K562 (cell line): ENCODE measurements at regions not wholly inside any gene's neighbourhood (a gene's known extent, or its start where the extent isn't known, plus 50 kb on each side); places are given as distances from the start of the nearest gene placed in this dataset.

ENCODE experiments used
- ATAC-seq: fragments of 200-7000 bp; cut with Tn5 transposase; 3 replicates; pipeline ENCODE4 v1.9.1; 2020; ENCODE audit warnings: moderate library complexity
- BruUV-seq: library from RNA; stranded (reverse); fragments of 400-500 nt; replicated peaks from 2 replicates; lab custom pipeline; 2021; lab: Mats Ljungman, UMichigan
- CTCF ChIA-PET: fragments of 300-600 bp; formaldehyde crosslinking; extraction: SDS; loops from one replicate; lab custom pipeline; 2021; ENCODE audit warnings: low intra/inter-chr PET ratio; lab: Yijun Ruan, JAX
- POLR2A ChIA-PET: fragments of 300-600, 350-650 bp; sonication (Branson Sonifier 250); formaldehyde crosslinking; extraction: SDS; loops from one replicate; lab custom pipeline; 2021; ENCODE audit warnings: antibody characterized with exemption, inconsistent platforms; lab: Yijun Ruan, JAX
- DNase-seq, 4 experiments: peaks; one replicate each; pipeline versions ENCODE4 v3.0.0 to v3.0.0-alpha.2; 2011 to 2018; ENCODE audit warnings: low spot score in 3 of 4, mixed read lengths in 3 of 4; ENCODE audit errors: extremely low read depth in 1 of 4
- FAIRE-seq: peaks from 2 replicates; lab custom pipeline; 2011; peaks lifted over from hg19 to GRCh38; lab: Jason Lieb, UNC
- H2AFZ ChIP-seq: 2 replicates; pipeline ENCODE4 v1.6.0; 2011; ENCODE audit warnings: low read depth, low read length, control low read depth, inconsistent platforms
- H3K27ac ChIP-seq: fragments of 200-600 bp; 3 replicates; pipeline ENCODE4 v1.8.0; 2011; ENCODE audit warnings: low read depth, mild to moderate bottlenecking, control low read depth, inconsistent platforms, low read length, moderate library complexity, mixed read lengths; ENCODE audit errors: extremely low read depth
- H3K27me3 ChIP-seq, 2 experiments: fragments of 300-600 bp in 1 of 2; 2 replicates in 1 of 2; 3 replicates in 1 of 2; pipeline versions ENCODE4 v1.6.0 to v1.8.0; 2011; ENCODE audit warnings: inconsistent platforms in 2 of 2, low read length in 2 of 2, mild to moderate bottlenecking in 1 of 2, mixed read lengths in 1 of 2, moderate library complexity in 1 of 2; ENCODE audit not compliant: control insufficient read depth in 2 of 2, insufficient read depth in 2 of 2
- H3K36me3 ChIP-seq: fragments of 300-600 bp; 3 replicates; pipeline ENCODE4 v1.8.0; 2011; ENCODE audit warnings: mild to moderate bottlenecking, low read length, inconsistent platforms; ENCODE audit not compliant: control insufficient read depth, insufficient read depth
- H3K4me1 ChIP-seq, 2 experiments: fragments of 200-600 bp in 1 of 2; replicated peaks in 1 of 2; 2 replicates in 1 of 2; 3 replicates in 1 of 2; pipeline versions ENCODE4 v1.5.1 to v1.8.0; 2011; ENCODE audit warnings: inconsistent platforms in 2 of 2, low read length in 2 of 2, mild to moderate bottlenecking in 1 of 2, mixed read lengths in 1 of 2, moderate library complexity in 1 of 2; ENCODE audit not compliant: control insufficient read depth in 2 of 2, insufficient read depth in 2 of 2
- H3K4me2 ChIP-seq: 2 replicates; pipeline ENCODE4 v1.6.1; 2011; ENCODE audit warnings: low read length, control low read depth, inconsistent platforms, mixed read lengths; ENCODE audit not compliant: insufficient read depth
- H3K4me3 ChIP-seq: fragments of 200-600 bp; sonication (generic), shearing (Covaris generic); 2 replicates; pipeline ENCODE4 v1.5.1; 2016; ENCODE audit warnings: control low read depth, inconsistent platforms
- H3K79me2 ChIP-seq: fragments of 200-600 bp; 3 replicates; pipeline ENCODE4 v1.8.0; 2011; ENCODE audit warnings: low read length, inconsistent platforms; ENCODE audit not compliant: control insufficient read depth, insufficient read depth
- H3K9ac ChIP-seq, 2 experiments: 2 replicates each; pipeline versions ENCODE4 v1.6.0 to v1.6.1; 2011; ENCODE audit warnings: low read depth in 2 of 2, low read length in 2 of 2, control low read depth in 1 of 2, inconsistent platforms in 1 of 2, mild to moderate bottlenecking in 1 of 2, mixed read lengths in 1 of 2; ENCODE audit not compliant: insufficient read depth in 1 of 2
- H3K9me1 ChIP-seq: one replicate; pipeline ENCODE4 v1.6.0; 2011; ENCODE audit warnings: inconsistent platforms, mild to moderate bottlenecking, low read length, moderate library complexity; ENCODE audit not compliant: control insufficient read depth, insufficient read depth
- H3K9me3 ChIP-seq: replicated peaks from 2 replicates; pipeline ENCODE4 v1.5.1; 2011; ENCODE audit warnings: low read depth, low read length, inconsistent platforms; ENCODE audit not compliant: control insufficient read depth, insufficient read depth
- H4K20me1 ChIP-seq: replicated peaks from 2 replicates; pipeline ENCODE4 v1.6.1; 2011; ENCODE audit warnings: low read length, inconsistent platforms, mixed read lengths; ENCODE audit not compliant: control insufficient read depth, insufficient read depth
- DMBX1 ChIP-seq: fragments of 250-450 bp; sonication (Bioruptor Pico); IDR thresholded peaks from 2 replicates; pipeline ENCODE4 v1.8.0; 2022; ENCODE audit warnings: inconsistent platforms, mild to moderate bottlenecking, moderate library complexity, borderline replicate concordance
- E2F3 ChIP-seq: fragments of 250-450 bp; sonication (Bioruptor Pico); IDR thresholded peaks from 2 replicates; pipeline ENCODE4 v1.4.0; 2020; ENCODE audit warnings: mild to moderate bottlenecking
- E2F8 ChIP-seq: fragments of 450-650 bp; IDR thresholded peaks from 2 replicates; pipeline ENCODE4 v1.7.1; 2018; ENCODE audit warnings: mild to moderate bottlenecking, low read depth; ENCODE audit not compliant: partially characterized antibody
- EHMT2 ChIP-seq: fragments of 450-650 bp; IDR thresholded peaks from 2 replicates; pipeline ENCODE4 v1.6.1; 2018; ENCODE audit warnings: antibody characterized with exemption
- ELF1 ChIP-seq: fragments of 200-800 bp; sonication (Bioruptor generic); IDR thresholded peaks from 2 replicates; pipeline ENCODE4 v1.6.1; 2016; ENCODE audit warnings: missing genetic modification characterization, missing compliant biosample characterization
- FOXJ2 ChIP-seq: fragments of 200-800 bp; sonication (Bioruptor generic); IDR thresholded peaks from 2 replicates; pipeline ENCODE4 v1.6.1; 2016; ENCODE audit warnings: missing genetic modification characterization, missing compliant biosample characterization
- FOXJ3 ChIP-seq: sonication (generic); formaldehyde crosslinking; IDR thresholded peaks from 2 replicates; pipeline ENCODE4 v1.4.0; 2020; ENCODE audit warnings: mild to moderate bottlenecking, missing genetic modification reagents
- HDGF ChIP-seq: fragments of 450-650 bp; IDR thresholded peaks from 2 replicates; pipeline ENCODE4 v1.6.1; 2016
- KAT7 ChIP-seq: sonication (generic); formaldehyde crosslinking; IDR thresholded peaks from 2 replicates; pipeline ENCODE4 v1.8.0; 2022; ENCODE audit warnings: missing genetic modification reagents, mild to moderate bottlenecking, borderline replicate concordance
- PHB ChIP-seq: fragments of 250-450 bp; sonication (Bioruptor Pico); IDR thresholded peaks from 2 replicates; pipeline ENCODE4 v1.5.0; 2021
- XRCC4 ChIP-seq: IDR thresholded peaks from one replicate; pipeline ENCODE4 v1.6.1; 2011; ENCODE audit not compliant: insufficient read depth, insufficient read length; ENCODE audit errors: extremely low read depth
- ZNF766 ChIP-seq: fragments of 200-800 bp; sonication (Bioruptor generic); conservative IDR thresholded peaks from 2 replicates; pipeline ENCODE4 v1.6.1; 2016; ENCODE audit warnings: missing genetic modification characterization, missing compliant biosample characterization
- WGBS: fragments of 100-300 bp; shearing (Covaris generic); methylation state at CpG from one replicate; pipeline ENCODE4 v1.1.6; 2016; ENCODE audit warnings: low coverage, mixed read lengths; ENCODE audit not compliant: insufficient coverage; ENCODE audit errors: missing lambda C conversion rate; 5-methylcytosine and 5-hydroxymethylcytosine counted together
- in situ Hi-C: fragments of 300-500 bp; cut with MboI; formaldehyde crosslinking; loops from 4 replicates; pipeline ENCODE4 v1.15.0; 2018; ENCODE audit warnings: inconsistent platforms, mixed read lengths
- intact Hi-C: fragments of 100-400 bp; cut with micrococcal nuclease; formaldehyde crosslinking; loops from 2 replicates; pipeline ENCODE4 v1.14.2; 2022
- TF ChIP-seq, protein P1 (sequence below): IDR thresholded peaks from 2 replicates; pipeline ENCODE4 v1.6.1; 2011; ENCODE audit not compliant: insufficient read length; ENCODE audit errors: extremely low read depth
- TF ChIP-seq, protein P2 (sequence below): sonication (generic); formaldehyde crosslinking; IDR thresholded peaks from 2 replicates; pipeline ENCODE4 v1.8.0; 2023; ENCODE audit warnings: mild to moderate bottlenecking, missing genetic modification reagents

DNA sequence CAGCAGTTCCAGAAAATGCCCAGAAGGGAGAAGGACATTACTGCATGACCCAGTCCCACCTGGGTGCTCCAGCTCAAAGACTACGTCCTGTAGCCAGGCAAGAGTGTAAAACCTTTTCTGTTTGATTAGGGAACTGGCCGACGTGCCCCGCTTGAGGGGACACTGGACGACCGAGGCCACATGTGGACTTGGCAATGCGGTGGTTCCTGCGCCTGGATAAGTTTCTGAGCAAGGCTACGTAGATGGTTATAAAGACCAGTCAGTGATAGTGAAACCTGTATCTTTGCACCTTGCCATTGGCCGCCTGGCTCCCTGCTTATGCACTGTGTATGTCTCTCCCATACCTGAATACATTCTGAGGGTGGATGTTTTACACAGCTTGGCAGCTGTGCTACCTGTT is 567.0 kb upstream of the CRIM1 start:
- Histone ChIP-seq H3K36me3 (no peaks in the 10 kb centered on the region), H2AFZ (no peak overlapping the region), H4K20me1 (no peaks in the 10 kb centered on the region), H3K79me2 (no peaks in the 10 kb centered on the region), H3K4me3 (no peak overlapping the region), H3K4me1 (no peaks in the 10 kb centered on the region), H3K9ac (no peak overlapping the region), H3K9me1 (no peaks in the 10 kb centered on the region), H3K4me2 (no peak overlapping the region), H3K27me3 (no peaks in the 10 kb centered on the region), H3K9me3 (peaks cover 2% of the 10 kb centered on the region; the same call in 1 of the 2 replicates), H3K27ac (no peak overlapping the region)
- no peak for ATAC-seq
- in situ Hi-C loops, result no loop called here
- 3% methylated on average over 10 of the region's 10 CpGs for WGBS
- intact Hi-C loops, result no loop called here
- BruUV-seq, result no TSS peak
- FAIRE-seq, result no peak
- ChIA-PET CTCF (no interaction called here), POLR2A (no interaction called here)
- TF ChIP-seq KAT7 (CRISPR knock-in tag) (no peak), PHB (CRISPR knock-in tag) (no peak), EHMT2 (no peak), FOXJ3 (CRISPR knock-in tag) (no peak), DMBX1 (no peak), E2F3 (CRISPR knock-in tag) (no peak), FOXJ2 (no peak), ZNF766 (no peak), HDGF (no peak), ELF1 (tag) (no peak), E2F8 (no peak), XRCC4 (no peak)
- TF ChIP-seq, protein P1, sequence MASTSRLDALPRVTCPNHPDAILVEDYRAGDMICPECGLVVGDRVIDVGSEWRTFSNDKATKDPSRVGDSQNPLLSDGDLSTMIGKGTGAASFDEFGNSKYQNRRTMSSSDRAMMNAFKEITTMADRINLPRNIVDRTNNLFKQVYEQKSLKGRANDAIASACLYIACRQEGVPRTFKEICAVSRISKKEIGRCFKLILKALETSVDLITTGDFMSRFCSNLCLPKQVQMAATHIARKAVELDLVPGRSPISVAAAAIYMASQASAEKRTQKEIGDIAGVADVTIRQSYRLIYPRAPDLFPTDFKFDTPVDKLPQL, result no peak
- TF ChIP-seq, protein P2, sequence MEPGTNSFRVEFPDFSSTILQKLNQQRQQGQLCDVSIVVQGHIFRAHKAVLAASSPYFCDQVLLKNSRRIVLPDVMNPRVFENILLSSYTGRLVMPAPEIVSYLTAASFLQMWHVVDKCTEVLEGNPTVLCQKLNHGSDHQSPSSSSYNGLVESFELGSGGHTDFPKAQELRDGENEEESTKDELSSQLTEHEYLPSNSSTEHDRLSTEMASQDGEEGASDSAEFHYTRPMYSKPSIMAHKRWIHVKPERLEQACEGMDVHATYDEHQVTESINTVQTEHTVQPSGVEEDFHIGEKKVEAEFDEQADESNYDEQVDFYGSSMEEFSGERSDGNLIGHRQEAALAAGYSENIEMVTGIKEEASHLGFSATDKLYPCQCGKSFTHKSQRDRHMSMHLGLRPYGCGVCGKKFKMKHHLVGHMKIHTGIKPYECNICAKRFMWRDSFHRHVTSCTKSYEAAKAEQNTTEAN (CRISPR knock-in tag), result no peak
- DNase-seq, result no peak
